WERI-Rb-1 (cell line): ENCODE measurements at regions not wholly inside any gene's neighbourhood (a gene's known extent, or its start where the extent isn't known, plus 50 kb on each side); places are given as distances from the start of the nearest gene placed in this dataset.

Experiments
- DNase-seq: peaks from one replicate; pipeline ENCODE4 v3.0.0-alpha.2; 2020
- H3K27ac ChIP-seq: fragments of 250-450 bp; sonication (Bioruptor Pico); 2 replicates; pipeline ENCODE4 v1.5.1; 2020; ENCODE audit warnings: mild to moderate bottlenecking, moderate library complexity
- H3K27me3 ChIP-seq: fragments of 250-450 bp; sonication (Bioruptor Pico); 2 replicates; pipeline ENCODE4 v1.5.1; 2021; ENCODE audit warnings: mild to moderate bottlenecking, low read depth, moderate library complexity; ENCODE audit not compliant: insufficient read depth, severe bottlenecking
- H3K36me3 ChIP-seq: fragments of 250-450 bp; sonication (Bioruptor Pico); 2 replicates; pipeline ENCODE4 v1.5.1; 2020; ENCODE audit warnings: mild to moderate bottlenecking, moderate library complexity
- H3K4me3 ChIP-seq: 2 replicates; pipeline ENCODE4 v1.5.1; 2011; ENCODE audit warnings: low read depth, mild to moderate bottlenecking, control low read depth, low read length
- H3K9me3 ChIP-seq: fragments of 250-450 bp; sonication (Bioruptor Pico); 2 replicates; pipeline ENCODE4 v1.5.1; 2021; ENCODE audit warnings: mild to moderate bottlenecking, moderate library complexity; ENCODE audit not compliant: severe bottlenecking
- CTCF ChIP-seq: IDR thresholded peaks from 2 replicates; pipeline ENCODE4 v1.5.1; 2011; ENCODE audit warnings: low read depth, mild to moderate bottlenecking, control low read depth, inconsistent platforms, low read length

- peaks cover 13% of the 10 kb centered on the region for H3K27me3 ChIP-seq
- TF ChIP-seq CTCF = no peak
- H3K4me3 ChIP-seq = no peak overlapping the region
- no peak for DNase-seq
- no peak overlapping the region for H3K27ac ChIP-seq
- H3K9me3 ChIP-seq = no peaks in the 10 kb centered on the region
- H3K36me3 ChIP-seq = no peaks in the 10 kb centered on the region
Measured at GRCh38 chr14:24725311-24725710, 91.3 kb upstream of the GZMB start.

DNA sequence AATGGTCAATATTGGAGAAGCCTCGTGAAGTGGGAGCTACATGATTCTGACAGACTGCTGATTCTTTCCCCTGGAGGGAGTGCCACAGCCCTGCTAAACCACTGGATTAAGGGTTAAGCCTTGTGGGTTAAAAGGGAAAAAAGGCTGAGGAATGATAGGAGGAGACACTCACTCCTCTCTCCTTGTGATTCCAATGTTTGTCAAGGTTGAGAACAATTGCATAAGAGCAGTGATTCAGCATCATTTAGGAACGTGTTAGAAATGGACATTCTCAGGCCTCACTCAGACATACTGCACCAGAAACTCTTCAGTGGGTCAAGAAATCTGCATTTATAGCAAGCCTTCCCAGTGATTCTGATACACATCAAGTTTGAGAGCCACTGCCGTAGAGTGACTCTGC, 87.8 kb upstream of the GZMB start:
- H3K4me3 ChIP-seq = no peak overlapping the region
- no peak for DNase-seq
- H3K9me3 ChIP-seq = no peaks in the 10 kb centered on the region
- no peak overlapping the region for H3K27ac ChIP-seq
- H3K36me3 ChIP-seq = no peaks in the 10 kb centered on the region
- TF ChIP-seq CTCF = no peak
- peaks cover 14% of the 10 kb centered on the region for H3K27me3 ChIP-seq

DNA sequence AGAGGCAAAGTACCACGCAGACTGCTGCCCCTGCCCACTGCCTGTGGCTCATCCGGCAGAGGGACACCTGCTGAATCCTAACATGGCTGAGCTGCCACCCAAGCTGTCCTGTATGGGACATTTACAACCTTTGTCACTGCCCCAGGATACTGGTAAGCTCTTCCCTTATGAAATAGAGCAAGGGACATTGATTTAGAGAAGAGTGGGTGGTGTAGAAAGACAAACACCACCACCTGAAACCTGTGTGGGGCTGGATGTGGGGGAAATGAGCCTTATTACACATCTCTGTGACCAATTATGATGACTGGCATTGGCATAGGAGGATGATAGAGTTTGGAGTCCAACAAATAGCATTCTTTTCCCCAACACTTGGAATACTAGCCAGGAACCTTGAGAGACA, 81.2 kb upstream of the GZMB start:
- no peak overlapping the region for H3K4me3 ChIP-seq
- H3K27me3 ChIP-seq = peaks cover 34% of the 10 kb centered on the region
- no peak for TF ChIP-seq CTCF
- no peaks in the 10 kb centered on the region for H3K9me3 ChIP-seq
- no peak for DNase-seq
- no peak overlapping the region for H3K27ac ChIP-seq
- H3K36me3 ChIP-seq = no peaks in the 10 kb centered on the region

DNA sequence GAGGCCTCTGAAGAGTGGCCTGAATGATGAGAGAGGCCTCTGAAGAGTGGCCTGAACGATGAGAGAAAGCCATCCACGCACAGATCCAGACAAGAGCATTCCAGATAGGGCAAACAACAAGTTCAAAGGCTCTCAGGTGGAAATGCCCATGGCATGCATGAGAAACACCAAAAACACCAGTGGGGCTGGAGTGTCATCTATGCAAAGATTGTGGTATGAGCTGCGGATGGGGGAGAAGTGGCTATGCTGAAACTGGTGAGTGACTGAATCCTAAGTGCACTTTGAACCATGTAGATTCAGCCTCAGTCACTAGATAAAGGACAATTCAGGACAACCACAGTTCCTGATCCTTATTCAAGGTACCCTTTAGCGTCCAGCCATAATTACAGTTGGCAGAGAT, 79.4 kb upstream of the GZMB start:
- Histone ChIP-seq H3K4me3 (no peak overlapping the region), H3K36me3 (no peaks in the 10 kb centered on the region), H3K27me3 (peaks cover 45% of the 10 kb centered on the region), H3K27ac (no peak overlapping the region), H3K9me3 (no peaks in the 10 kb centered on the region)
- DNase-seq = no peak
- no peak for TF ChIP-seq CTCF

- no peak overlapping the region for H3K27ac ChIP-seq
- no peaks in the 10 kb centered on the region for H3K36me3 ChIP-seq
- peaks cover 47% of the 10 kb centered on the region for H3K27me3 ChIP-seq
- no peaks in the 10 kb centered on the region for H3K9me3 ChIP-seq
- no peak overlapping the region for H3K4me3 ChIP-seq
- DNase-seq = no peak
- no peak for TF ChIP-seq CTCF
Measured at GRCh38 chr14:24712909-24713308, 78.9 kb upstream of the GZMB start.

DNA sequence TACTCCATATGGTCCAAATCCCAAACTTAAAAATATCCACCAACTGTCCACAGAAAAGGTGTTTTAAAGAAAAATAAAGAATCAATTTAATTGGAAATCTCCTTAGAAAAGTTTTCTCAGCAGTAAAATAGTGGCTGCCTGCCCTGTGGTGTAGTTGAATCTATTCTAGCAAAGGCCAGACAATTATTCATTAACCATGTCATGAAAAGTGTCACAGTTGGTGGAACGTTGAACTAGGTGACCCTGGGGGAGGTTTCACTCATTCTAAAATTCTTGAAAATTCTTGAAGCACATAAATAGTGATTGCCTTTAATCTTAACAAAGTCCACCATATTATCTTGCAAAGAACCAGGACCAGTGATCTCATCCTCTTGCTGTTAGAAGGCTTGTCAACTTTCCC, 78.4 kb upstream of the GZMB start:
- no peak for DNase-seq
- Histone ChIP-seq H3K4me3 (no peak overlapping the region), H3K9me3 (no peaks in the 10 kb centered on the region), H3K36me3 (no peaks in the 10 kb centered on the region), H3K27me3 (peaks cover 53% of the 10 kb centered on the region), H3K27ac (no peak overlapping the region)
- no peak for TF ChIP-seq CTCF
